Mesodermal cell (in vitro differentiated cells): ENCODE measurements at regions not wholly inside any gene's neighbourhood (a gene's known extent, or its start where the extent isn't known, plus 50 kb on each side); places are given as distances from the start of the nearest gene placed in this dataset.

ENCODE experiments used
- H3K27ac ChIP-seq: 2 replicates; pipeline ENCODE4 v1.7.0; 2013; ENCODE audit warnings: mild to moderate bottlenecking, low read depth, low read length, moderate library complexity; ENCODE audit not compliant: severe bottlenecking
- H3K36me3 ChIP-seq: 2 replicates; pipeline ENCODE4 v1.7.1; 2013; ENCODE audit warnings: mild to moderate bottlenecking, low read length, moderate library complexity; ENCODE audit not compliant: control insufficient read depth, insufficient read depth
- H3K4me1 ChIP-seq: one replicate; pipeline ENCODE4 v1.7.1; 2013; ENCODE audit warnings: mild to moderate bottlenecking, low read length; ENCODE audit not compliant: insufficient read depth, control insufficient read depth, poor library complexity, severe bottlenecking
- H3K4me3 ChIP-seq: 2 replicates; pipeline ENCODE4 v1.7.0; 2013; ENCODE audit warnings: low read length, control low read depth, mild to moderate bottlenecking; ENCODE audit not compliant: insufficient read depth, poor library complexity, severe bottlenecking; ENCODE audit errors: extremely low read depth
- H3K9me3 ChIP-seq: 2 replicates; pipeline ENCODE4 v1.7.1; 2013; ENCODE audit warnings: mild to moderate bottlenecking, low read length, moderate library complexity; ENCODE audit not compliant: control insufficient read depth
- WGBS, 2 experiments: methylation state at CpG; one replicate each; pipeline ENCODE4 v1.1.5; 2013; ENCODE audit warnings: missing lambda C conversion rate in 2 of 2; ENCODE audit not compliant: insufficient coverage in 2 of 2; 5-methylcytosine and 5-hydroxymethylcytosine counted together

GRCh38 chr4:132998585-132999230, 150.4 kb upstream of the PCDH10 start:
- Histone ChIP-seq H3K4me3 (no peak overlapping the region), H3K9me3 (no peaks in the 10 kb centered on the region), H3K4me1 (peaks cover 7% of the 10 kb centered on the region), H3K27ac (no peak overlapping the region), H3K36me3 (no peaks in the 10 kb centered on the region)
- no CpG with 5 or more reads among the region's 2 CpGs for WGBS, 2 experiments

GRCh38 chr4:133000012-133000411, 149.1 kb upstream of the PCDH10 start:
- Histone ChIP-seq H3K4me3 (no peak overlapping the region), H3K9me3 (no peaks in the 10 kb centered on the region), H3K36me3 (no peaks in the 10 kb centered on the region), H3K4me1 (no peaks in the 10 kb centered on the region), H3K27ac (peak overlapping the region; percentile 76)
- WGBS, 2 experiments: 100% methylated on average over 1 of the region's 3 CpGs; no CpG with 5 or more reads in 1 of the 2 experiments

GRCh38 chr4:133003169-133003568, 145.9 kb upstream of the PCDH10 start:
- Histone ChIP-seq H3K4me3 (no peak overlapping the region), H3K4me1 (no peaks in the 10 kb centered on the region), H3K27ac (no peak overlapping the region), H3K36me3 (no peaks in the 10 kb centered on the region), H3K9me3 (no peaks in the 10 kb centered on the region)
- WGBS, 2 experiments: no CpG with 5 or more reads among the region's 6 CpGs

GRCh38 chr4:133014473-133015135, 134.5 kb upstream of the PCDH10 start:
- Histone ChIP-seq H3K4me3 (no peak overlapping the region), H3K36me3 (no peaks in the 10 kb centered on the region), H3K4me1 (no peaks in the 10 kb centered on the region), H3K27ac (no peak overlapping the region), H3K9me3 (no peaks in the 10 kb centered on the region)
- WGBS, 2 experiments: 80 to 83% methylated on average over 1 of the region's 3 CpGs

- Histone ChIP-seq H3K36me3 (no peaks in the 10 kb centered on the region), H3K27ac (no peak overlapping the region), H3K4me3 (no peak overlapping the region), H3K9me3 (peaks cover 4% of the 10 kb centered on the region), H3K4me1 (no peaks in the 10 kb centered on the region)
- WGBS, 2 experiments: no CpG with 5 or more reads among the region's 1 CpG
Observed at GRCh38 chr4:133045288-133045687, 103.8 kb upstream of the PCDH10 start.

GRCh38 chr4:133046156-133046555, 102.9 kb upstream of the PCDH10 start:
- WGBS, 2 experiments: 83 to 86% methylated on average over 4 of the region's 4 CpGs
- Histone ChIP-seq H3K4me3 (no peak overlapping the region), H3K27ac (no peak overlapping the region), H3K4me1 (no peaks in the 10 kb centered on the region), H3K9me3 (peaks cover 4% of the 10 kb centered on the region), H3K36me3 (no peaks in the 10 kb centered on the region)

- Histone ChIP-seq H3K27ac (no peak overlapping the region), H3K9me3 (no peaks in the 10 kb centered on the region), H3K4me1 (no peaks in the 10 kb centered on the region), H3K4me3 (no peak overlapping the region), H3K36me3 (no peaks in the 10 kb centered on the region)
- 83 to 92% methylated on average over 2 of the region's 2 CpGs for WGBS, 2 experiments
Observed at GRCh38 chr4:133058701-133059100, 90.4 kb upstream of the PCDH10 start.

- Histone ChIP-seq H3K4me3 (no peak overlapping the region), H3K9me3 (no peaks in the 10 kb centered on the region), H3K4me1 (no peaks in the 10 kb centered on the region), H3K36me3 (no peaks in the 10 kb centered on the region), H3K27ac (no peak overlapping the region)
- WGBS, 2 experiments: 93% methylated on average over 2 of the region's 7 CpGs; no CpG with 5 or more reads in 1 of the 2 experiments
Observed at GRCh38 chr4:133059117-133059516, 90.0 kb upstream of the PCDH10 start.

GRCh38 chr4:133062851-133063250, 86.2 kb upstream of the PCDH10 start:
- H3K36me3 ChIP-seq: no peaks in the 10 kb centered on the region
- H3K9me3 ChIP-seq: no peaks in the 10 kb centered on the region
- no CpG with 5 or more reads among the region's 1 CpG for WGBS, 2 experiments
- no peak overlapping the region for H3K27ac ChIP-seq
- H3K4me3 ChIP-seq: no peak overlapping the region
- no peaks in the 10 kb centered on the region for H3K4me1 ChIP-seq

- Histone ChIP-seq H3K4me1 (no peaks in the 10 kb centered on the region), H3K9me3 (no peaks in the 10 kb centered on the region), H3K36me3 (no peaks in the 10 kb centered on the region), H3K27ac (no peak overlapping the region), H3K4me3 (no peak overlapping the region)
- WGBS, 2 experiments: 90% methylated on average over 2 of the region's 2 CpGs; no CpG with 5 or more reads in 1 of the 2 experiments
Observed at GRCh38 chr4:133068083-133068482, 81.0 kb upstream of the PCDH10 start.

- WGBS, 2 experiments: 71 to 77% methylated on average over 2 of the region's 2 CpGs
- Histone ChIP-seq H3K4me1 (no peaks in the 10 kb centered on the region), H3K9me3 (peaks cover 7% of the 10 kb centered on the region), H3K36me3 (no peaks in the 10 kb centered on the region), H3K27ac (no peak overlapping the region), H3K4me3 (no peak overlapping the region)
Observed at GRCh38 chr4:133081246-133081645, 67.8 kb upstream of the PCDH10 start.
